ENCODE measurements at regions not wholly inside any gene's neighbourhood (a gene's known extent, or its start where the extent isn't known, plus 50 kb on each side); places are given as distances from the start of the nearest gene placed in this dataset.

DNA sequence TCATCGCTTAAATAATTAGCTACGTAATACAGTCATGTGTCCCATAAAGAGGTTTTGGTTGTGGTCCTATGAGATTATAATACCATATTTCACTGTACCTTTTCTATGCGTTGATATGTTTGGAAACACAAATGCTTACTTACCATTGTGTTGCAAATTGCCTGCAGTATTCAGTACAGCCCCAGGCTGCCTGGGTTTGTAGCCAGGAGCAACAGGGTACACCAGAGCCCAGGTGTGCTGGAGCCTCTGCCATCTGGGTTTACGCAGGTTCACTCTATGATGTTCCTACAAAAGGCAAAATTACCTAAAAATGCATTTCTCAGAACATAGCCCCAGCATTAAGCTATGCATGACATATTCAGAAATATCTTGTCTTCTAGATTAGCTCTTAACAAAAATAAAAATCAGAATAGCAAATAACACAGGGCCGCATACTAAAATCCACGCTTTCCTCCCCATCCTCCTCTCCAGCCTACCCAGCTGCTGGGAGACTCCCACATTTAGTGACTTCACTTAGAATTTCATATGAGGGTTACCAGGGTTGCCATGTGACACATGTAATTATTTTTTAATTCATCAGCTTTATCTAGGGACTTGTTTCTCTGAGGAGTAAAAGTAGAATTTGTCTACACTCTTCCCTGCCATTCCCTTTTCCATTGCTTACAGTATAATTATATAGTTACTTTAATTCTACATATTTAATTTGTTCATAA, 559.0 kb upstream of the ADARB2 start:
- no peak for FAIRE-seq

DNA sequence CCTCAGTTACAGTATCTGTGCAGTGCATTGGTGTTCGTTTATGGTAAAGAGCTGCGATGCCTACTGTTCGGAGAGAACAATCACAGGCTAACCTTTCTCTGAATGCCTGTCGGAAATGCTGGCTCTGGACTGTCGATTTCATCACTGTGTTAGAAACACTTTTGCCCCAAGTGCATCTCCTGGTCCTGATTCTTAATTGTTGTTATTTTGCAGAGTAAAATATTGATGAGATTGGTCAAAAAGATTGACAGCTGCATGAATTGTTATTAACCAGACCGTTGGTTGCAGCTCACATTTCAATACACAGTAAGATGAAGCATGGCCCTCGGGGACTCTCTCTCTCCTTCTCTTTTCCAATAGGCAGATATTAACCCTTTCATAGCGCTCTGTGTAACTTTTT, 557.4 kb upstream of the ADARB2 start:
- FAIRE-seq, result no peak

DNA sequence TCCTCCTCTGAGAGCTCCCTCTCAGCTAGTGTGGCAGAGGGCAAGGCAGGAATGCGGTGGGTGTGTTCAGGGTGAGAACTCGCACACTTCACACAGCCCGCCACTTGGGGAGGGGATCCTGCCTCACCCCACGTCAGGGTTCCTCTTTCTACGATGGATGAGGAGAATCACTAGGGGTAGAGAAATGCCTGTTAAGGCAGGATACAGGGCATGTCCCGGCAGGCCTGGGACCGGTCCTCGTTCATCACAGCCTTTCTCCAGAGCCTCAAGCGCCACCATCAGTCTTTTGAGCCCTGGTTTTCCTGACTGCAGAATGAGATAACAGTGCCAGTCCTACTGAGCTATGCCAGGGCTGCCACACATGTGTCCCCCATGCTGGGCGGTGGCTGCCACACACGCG, 546.7 kb upstream of the ADARB2 start:
- no peak for FAIRE-seq

DNA sequence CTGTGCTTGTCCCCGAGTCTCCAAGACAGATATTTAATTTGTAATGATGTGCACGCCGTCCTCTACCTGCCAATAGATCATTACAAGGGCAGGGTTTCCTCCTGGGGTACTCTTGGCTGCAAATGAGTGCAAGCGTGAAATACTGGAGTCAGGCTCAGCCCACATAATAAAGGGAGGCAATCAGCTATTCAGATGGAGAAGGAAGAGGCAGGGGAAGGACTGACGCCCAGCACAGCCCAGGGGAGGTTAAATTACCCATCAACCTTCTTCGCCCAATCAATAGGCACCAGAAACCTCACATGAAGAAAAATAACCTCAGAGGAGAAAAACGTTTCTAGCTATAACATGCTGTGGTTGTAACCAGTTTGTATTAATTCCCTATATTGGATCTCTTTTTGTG, 544.9 kb upstream of the ADARB2 start:
- no peak for FAIRE-seq

DNA sequence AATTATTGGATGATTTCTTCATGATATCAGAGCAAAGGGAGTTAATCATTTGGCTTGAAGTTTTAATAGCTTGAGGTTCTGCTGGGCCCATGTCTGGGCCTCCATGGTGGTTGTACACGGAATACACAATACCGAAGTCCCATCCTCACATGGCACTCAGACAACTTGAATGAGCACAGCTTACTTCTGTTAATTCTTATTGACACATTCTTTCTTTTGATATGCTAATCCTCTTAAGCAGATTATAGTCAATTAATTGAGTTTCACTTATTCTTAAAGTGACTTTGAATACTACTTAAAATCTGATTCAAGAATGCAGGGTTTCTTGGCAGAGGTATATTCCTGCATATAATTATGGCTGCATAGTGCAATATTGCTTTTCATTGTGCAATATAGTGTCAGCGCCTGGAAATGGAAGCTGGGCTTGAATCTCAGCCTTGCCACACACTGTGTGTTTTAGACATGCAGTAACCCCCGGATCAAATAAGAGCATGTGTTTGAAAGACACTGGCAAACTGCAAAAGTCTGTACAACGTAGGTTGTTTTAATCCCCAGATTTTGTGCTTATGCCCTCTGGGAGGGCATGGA, 543.5 kb upstream of the ADARB2 start:
- no peak for FAIRE-seq

DNA sequence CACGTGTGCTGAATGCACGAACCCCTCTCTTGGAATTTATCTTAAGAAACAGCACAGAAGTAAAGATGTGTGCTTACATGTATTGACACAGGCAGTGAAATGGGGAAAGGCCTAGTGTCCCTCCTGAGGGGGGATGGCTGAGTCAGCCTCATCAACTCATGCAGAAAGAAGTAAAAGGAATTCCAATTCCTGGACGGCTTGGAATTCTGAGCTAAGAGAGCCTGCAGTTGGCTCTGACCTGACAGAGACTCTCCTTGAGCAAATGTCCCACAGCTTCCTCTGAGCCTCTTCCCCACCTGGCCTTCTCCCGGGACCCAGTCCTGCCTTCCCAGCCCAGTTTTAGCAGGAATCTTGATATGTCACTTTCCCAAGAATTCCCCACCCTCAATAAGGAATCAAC, 542.4 kb upstream of the ADARB2 start:
- no peak for FAIRE-seq

DNA sequence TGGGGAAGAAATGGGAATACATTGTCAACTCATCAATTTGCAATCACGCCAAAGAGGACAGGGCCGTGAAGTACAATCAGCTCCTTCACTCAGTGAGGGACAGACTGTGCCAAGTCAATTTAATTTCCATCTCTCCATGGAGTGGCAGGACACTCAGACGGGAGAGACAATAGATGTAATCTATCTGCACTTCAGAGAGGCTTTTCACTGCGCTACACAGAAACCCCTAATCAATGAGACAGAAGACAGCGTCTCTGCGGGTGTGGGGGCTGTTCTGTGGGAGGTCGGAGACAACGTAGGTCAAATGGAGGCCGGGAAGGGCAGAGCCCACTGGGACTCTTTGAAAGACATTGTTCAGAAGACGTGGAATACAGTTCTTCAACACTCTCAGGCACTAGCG, 541.0 kb upstream of the ADARB2 start:
- no peak for FAIRE-seq

DNA sequence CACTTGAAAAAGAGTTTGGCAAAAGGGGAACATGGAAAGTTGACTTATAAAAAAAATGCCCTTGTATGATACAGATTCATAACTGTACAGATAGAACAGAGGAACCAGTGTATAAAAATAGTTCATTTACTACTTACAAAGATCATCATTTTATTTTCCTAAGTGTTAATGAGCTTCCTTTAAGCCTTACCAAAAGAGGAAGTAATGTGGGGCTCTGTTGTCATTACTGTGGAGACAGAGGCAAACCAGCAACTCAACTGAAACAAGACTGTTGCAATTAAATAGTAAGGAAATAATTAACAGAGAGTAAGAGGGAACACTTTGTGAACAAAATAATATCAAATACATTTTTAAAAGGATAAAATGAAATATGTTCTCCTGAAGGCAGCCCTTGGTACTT, 526.2 kb upstream of the ADARB2 start:
- FAIRE-seq, result no peak

DNA sequence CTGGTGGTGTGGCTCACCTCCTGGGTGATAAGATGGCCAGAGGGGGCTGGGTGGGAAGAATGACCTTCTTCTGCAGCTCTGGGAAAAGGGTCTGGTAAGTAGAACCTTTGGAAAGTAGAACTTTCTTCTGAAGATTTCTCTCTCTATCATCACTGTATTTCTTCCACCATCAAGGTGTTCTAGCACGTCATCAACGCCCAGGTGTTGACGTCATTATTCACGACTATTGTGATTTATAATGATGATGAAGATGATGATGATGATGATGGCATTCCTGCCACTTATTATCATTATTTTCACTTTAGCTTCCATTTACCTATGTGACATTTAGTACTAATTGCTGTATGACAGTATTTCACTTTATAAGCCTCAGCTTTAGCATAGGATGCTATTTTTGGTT, 525.6 kb upstream of the ADARB2 start:
- FAIRE-seq, result no peak

DNA sequence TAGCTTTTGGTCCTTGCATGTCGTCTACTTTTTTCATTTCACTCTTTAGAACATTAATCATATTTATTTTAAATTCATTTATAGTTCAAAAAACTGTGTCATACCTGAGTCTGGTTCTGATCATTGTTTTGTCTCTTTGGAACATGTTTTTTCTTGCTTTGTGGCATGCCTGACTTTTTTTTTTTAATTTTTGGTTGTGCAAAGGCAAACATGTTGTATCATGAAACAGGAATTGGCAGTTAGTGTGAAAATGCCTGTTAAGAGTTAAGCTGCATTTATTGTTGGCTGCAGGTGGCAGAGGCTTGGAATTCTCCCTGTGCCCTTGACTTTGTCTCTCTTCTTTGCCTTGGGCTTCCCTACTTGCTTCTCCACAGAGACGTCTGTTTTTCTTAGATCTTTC, 525.0 kb upstream of the ADARB2 start:
- no peak for FAIRE-seq

DNA sequence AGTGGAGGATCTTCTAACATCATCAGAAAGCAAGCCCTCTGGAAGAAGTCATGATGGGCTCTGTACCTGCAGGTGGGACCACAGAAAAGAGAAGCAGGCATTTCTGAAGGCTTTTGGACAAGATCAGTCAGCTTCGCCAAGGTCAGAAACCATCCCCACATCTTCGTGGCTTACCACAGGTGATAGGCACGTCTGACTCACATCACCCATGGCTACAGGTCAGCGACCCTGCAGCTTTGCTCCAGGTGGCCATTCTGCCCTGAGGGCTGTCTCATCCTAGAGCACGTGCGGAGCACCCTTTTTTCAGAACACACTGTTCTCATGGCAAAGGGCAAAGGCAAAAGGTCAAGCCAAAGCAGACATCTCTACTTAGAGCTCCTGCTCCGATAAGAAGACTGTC, 518.9 kb upstream of the ADARB2 start:
- no peak for FAIRE-seq

DNA sequence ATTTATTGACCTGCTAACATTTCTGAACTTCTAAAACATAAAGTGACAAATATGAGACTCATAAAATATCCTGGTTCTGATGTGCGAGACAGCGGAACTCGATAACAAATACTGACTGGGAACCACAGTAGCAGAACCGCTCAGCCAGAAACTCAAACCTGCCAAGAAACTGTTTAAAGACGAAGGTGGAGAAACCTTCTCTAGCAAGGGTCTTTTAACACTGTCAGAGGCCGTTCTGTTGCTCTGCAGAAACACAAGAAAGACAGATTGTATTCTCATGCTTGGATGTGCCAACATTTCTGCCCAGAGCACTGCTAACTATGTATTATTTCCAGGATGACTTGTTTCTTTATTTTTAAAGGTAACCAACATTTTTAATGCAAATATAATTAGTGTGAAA, 514.8 kb upstream of the ADARB2 start:
- FAIRE-seq, result no peak

DNA sequence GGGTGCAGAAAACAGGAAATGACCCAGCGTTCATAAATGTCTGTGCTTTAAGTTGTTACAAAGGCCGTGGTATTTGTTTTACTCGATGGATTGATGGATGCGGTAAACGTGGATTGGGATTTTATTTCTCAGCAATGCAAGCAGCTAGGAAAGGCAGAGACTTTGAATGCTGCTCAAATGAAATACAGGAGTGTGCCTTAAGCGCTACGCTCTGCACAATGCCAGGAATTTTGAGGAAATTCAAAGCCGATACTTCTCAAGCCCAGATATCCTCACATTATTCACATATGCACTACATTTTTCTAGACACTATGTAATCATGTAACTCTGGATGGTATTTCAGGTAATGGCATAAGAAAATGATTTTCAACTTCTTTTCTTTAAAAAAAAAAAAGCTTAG, 514.3 kb upstream of the ADARB2 start:
- FAIRE-seq, result no peak

DNA sequence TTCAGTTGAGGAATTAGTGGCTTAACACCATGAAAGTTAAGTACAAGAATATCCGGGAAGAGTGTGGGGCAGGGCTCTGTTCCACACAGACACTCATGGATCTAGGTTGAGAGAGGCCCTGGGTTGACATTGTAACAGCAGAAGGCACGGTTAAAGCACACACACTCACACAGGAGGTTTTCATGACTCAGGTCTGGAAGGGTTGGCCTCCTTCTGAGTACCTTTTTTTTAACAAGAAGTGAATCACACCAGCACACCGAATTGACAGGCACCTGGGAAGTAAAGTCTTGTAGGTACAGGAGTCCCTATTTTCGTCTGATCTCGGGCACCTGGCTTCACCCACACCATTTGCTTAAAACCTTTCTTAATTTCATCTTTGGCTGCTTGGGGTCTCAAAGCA, 509.4 kb upstream of the ADARB2 start:
- no peak for FAIRE-seq

DNA sequence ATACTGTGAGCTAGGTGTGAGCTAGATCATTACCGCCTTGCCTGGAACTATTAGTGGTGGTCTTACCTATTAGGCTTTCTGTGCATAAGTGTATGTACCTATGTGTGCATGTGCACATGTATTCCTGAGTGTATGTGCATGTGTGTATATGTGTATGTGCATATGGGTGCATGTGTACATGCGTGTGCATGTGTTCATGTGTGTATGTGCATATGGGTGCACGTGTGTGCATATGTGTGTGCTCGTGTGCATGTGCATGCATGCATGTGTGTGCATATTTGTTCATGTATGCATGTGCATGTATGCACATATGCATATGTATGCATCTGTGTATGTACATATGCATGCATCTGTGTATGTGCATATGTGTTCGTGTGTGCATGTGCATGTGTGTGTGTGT, 508.3 kb upstream of the ADARB2 start:
- no peak for FAIRE-seq

DNA sequence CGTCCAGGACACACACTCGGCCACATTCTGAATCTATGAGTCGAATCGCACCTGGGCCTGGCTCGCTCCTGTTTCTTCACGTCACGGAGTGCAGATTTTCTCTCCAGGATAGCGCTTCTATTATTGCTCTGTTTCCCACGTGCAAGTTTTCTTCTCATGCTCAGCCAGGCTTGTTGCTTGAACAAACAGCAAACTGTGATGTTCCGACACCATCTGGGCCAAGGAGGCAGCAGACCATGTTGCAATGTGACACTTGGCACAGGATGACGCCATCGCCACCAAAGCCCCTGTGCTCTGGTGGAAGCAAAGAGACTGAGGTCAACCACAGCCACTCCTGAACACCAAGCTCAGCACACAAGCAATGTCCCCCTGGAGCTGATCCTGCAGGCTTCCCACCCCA, 507.1 kb upstream of the ADARB2 start:
- no peak for FAIRE-seq

DNA sequence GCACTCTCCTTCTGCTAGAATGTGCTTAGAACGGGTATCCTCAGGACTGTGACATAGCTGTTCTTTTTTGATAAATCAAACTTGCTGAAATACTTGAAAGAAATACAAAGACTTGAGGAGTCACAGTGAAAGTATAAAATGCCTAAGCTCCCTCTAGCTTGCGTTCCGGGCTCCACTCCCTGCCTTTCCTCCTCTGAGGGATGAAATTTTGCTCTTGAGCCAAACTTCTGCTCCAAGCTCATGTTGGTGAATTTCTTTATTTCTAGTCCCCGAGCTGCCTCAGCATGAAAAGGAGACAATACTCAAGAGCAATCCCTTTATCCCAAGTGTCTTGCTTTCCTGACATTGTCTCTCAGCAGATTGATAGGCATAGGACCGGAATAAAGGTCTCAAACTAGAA, 499.6 kb upstream of the ADARB2 start:
- no peak for FAIRE-seq

DNA sequence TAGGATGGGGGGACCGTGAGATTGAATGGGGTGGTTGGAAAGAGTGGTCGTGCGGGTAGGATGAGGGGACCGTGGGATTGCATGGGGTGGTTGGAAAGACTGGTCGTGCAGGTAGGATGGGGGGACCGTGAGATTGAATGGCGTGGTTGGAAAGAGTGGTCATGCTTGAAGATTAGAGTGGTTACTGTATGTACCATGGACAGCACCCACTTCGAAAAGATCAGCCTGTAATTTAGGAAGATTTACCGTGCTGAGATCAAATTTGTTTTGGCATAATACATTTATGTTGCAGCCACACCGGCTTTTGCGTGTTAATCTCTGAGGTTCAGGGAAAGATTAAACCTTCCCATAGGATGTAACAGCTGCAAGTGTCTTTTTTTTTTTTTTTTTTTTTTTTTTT, 495.2 kb upstream of the ADARB2 start:
- no peak for FAIRE-seq

DNA sequence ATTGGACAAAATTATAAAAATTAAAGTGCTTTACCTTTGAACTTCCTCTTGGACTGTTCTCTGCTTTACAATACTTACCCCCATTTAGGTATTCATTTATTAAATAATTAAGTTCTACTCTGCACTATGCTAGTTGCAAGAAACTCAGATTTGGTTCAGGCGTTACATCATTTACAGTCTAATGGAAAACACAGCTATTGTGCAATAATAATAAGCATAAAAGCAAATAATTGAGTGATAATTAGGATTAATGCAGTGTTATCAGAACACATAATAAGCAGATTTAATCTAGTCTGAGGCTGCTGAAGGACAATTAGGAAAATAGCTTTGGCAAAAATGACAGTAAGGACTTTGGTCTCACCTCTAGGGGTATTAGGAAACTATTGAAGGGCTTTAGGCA, 493.2 kb upstream of the ADARB2 start:
- no peak for FAIRE-seq

DNA sequence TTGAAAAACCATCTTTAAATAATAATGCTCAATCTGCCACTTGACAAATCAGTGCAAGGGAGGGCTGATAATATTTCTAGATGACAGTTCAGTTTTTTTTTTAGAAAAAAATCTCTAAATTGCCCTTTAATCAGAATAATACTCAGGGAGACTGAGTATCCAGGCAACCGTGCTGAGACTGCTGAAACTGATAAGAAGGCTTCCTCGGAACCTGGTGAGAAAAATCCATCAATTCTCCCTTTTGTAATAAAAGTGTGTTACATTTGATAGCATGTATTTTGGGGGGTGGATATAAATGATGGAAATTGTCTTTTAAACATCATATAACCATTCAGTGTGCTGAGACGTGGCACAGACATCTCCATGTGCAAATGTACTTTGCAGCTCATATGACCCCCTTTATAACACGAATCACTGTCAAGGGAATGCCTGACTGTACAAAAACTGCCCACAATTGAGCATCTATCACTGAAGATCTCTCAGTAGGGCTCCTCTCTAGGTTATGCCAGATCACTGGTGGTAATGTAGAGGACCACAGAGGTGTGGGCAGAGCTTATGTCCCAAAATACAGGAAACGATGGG, 491.1 kb upstream of the ADARB2 start:
- no peak for FAIRE-seq

DNA sequence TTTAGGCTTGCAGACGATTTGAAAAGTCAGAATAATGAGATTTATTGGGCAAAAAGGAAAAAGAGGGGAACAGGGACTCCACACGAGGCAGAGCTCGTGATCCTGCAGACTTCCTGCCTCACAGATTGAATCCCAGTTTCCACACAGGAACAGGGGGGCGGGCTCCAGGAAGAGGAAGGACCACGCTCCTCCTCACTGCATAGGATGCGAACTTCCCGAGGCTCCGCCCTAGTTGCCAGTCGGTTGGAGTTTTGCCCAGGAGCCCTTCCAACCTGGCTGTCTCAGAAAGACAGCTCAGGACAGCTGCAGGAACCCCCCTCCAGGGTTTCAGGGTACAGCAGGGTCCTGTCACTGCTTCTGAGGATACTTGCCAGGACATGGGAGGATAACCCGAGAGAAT, 488.3 kb upstream of the ADARB2 start:
- no peak for FAIRE-seq

DNA sequence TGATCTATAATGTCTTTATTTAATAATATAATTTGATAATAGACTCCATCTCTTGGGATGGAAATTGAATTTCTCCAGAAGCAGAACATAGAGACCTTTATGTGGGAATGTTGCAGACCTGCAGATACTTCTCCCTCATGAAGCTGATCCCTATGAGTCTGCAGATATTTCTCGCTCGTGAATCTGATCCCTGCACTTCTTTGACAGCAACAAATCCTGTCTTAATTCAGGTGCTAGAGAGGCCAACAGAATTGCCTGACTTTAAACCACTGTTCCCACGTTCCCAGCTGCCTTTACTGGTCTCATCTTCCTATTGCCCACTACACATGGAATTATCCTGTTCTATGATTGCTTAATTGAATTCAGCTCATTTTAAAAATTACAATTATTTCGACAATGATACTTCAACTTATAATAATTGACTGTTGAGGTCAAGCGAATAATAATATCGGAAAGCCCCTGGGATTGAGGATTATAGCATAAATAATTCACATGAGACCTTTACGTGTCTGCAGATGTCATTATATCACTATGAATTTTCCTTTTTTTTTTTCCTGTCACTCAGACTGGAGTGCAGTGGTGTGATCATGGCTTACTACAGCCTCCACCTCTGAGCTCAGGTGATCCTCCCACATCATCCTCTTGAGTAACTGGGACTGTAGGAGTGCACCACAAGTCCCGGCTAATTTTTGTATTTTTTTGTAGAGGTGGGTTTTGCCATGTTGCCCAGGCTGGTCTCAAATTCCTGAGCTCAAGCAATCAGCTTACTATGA, 486.4 kb upstream of the ADARB2 start:
- FAIRE-seq, result no peak

DNA sequence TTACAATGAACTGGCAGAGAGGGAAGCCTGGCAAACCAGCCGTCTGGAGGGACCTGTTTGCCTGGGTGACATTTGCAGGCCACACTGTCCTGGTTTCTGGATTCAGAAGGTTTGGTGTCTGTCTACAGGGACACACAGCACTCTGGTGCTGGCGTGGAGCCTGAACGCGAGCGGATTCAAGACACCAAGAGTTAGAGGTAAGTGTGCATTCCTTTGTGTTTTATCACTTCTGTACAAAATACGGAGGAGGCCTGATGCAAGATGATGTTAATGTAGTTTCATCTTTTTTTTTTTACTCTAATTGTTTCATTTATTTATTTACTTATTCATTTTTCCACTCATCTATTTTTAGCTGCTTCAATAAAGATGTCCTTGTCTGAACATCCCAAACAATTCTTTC, 485.3 kb upstream of the ADARB2 start:
- no peak for FAIRE-seq

DNA sequence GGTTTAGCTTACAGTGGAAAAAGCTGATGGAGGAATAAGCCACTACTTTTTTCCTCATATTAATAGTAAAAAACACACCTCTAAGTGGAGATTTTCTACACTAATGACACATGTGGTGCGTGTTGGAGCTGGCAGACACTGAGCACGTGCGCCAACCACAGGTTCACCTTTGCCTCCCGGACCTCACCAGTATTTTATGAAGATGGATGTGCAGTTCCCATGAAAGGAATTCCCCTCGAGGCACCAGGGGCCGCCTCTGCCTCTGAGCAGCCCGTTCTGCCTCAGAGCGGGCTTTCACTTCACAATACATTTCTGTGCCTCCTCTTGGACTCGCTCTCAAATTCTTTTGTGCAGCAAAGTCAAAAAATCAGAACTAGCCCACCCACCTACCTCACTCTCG, 477.5 kb upstream of the ADARB2 start:
- FAIRE-seq, result no peak

Measured in A204.1 (cell line).